ENCODE measurements at regions not wholly inside any gene's neighbourhood (a gene's known extent, or its start where the extent isn't known, plus 50 kb on each side); places are given as distances from the start of the nearest gene placed in this dataset.

- H3K56ac ChIP-seq (replicated peaks; ENCODE audit: insufficient read length, low read depth, low read length), result no peak overlapping the region
- no peak for FAIRE-seq
- no peak overlapping the region for H3K4me3 ChIP-seq (ENCODE audit: extremely low read depth in 1 of 4, insufficient read depth in 2 of 4, low read depth in 3 of 4, low read length in 4 of 4)
- no peak overlapping the region for H3K14ac ChIP-seq (ENCODE audit: insufficient read length)
- H3K23ac ChIP-seq (ENCODE audit: insufficient read length), result no peak overlapping the region
- no peak overlapping the region for H3K4me2 ChIP-seq (ENCODE audit: insufficient read depth in 1 of 2, low read depth in 2 of 2, low read length in 2 of 2)
- H4K8ac ChIP-seq (ENCODE audit: extremely low read depth, insufficient read depth, low read length), result no peak overlapping the region
- no peak overlapping the region for H2BK120ac ChIP-seq (replicated peaks; ENCODE audit: low read depth, low read length)
- POLR2A ChIA-PET (ENCODE audit: partially characterized antibody), result no interaction called here
- no peak overlapping the region for H4K5ac ChIP-seq (ENCODE audit: insufficient read length, low read depth, low read length)
- 91% methylated on average over 9 of the region's 9 CpGs; no CpG with 5 or more reads in 1 of the 2 experiments for WGBS, 2 experiments (ENCODE audit: extremely low coverage in 1 of 2, insufficient coverage in 1 of 2, insufficient read length in 1 of 2, insufficient replicate concordance in 2 of 2, low coverage in 1 of 2, low lambda C conversion rate in 2 of 2, missing lambda C conversion rate in 1 of 2)
- no peaks in the 10 kb centered on the region for H3K79me2 ChIP-seq (ENCODE audit: control insufficient read depth in 1 of 2, insufficient read depth in 2 of 2, low read length in 2 of 2)
- no peak for DNase-seq (ENCODE audit: low read depth in 1 of 2, low spot score in 2 of 2)
- H3K9ac ChIP-seq (replicated peaks in 1 of 4; ENCODE audit: extremely low read depth in 1 of 4, low read depth in 3 of 4, low read length in 3 of 4), result no peak overlapping the region
- H2BK12ac ChIP-seq (ENCODE audit: low read depth, low read length), result no peak overlapping the region
- CTCF ChIA-PET (ENCODE audit: partially characterized antibody), result interaction anchor here (0.8 to 1.2 kb wide), 2 partner anchors 7 to 10 kb away, joined by 3 read pairs; no protein-coding TSS in a partner anchor
- H3K18ac ChIP-seq (ENCODE audit: extremely low read depth, low read length), result no peak overlapping the region; the same call in 1 of the 2 replicates
- H3K4me1 ChIP-seq (replicated peaks in 1 of 4; ENCODE audit: control insufficient read depth in 3 of 4, insufficient read depth in 4 of 4, low read length in 3 of 4), result no peaks in the 10 kb centered on the region; a peak in 1 of 7 replicates
- H3K4ac ChIP-seq (replicated peaks; ENCODE audit: insufficient read length, low read depth, low read length), result no peak overlapping the region
- no peaks in the 10 kb centered on the region for H4K20me1 ChIP-seq (replicated peaks in 1 of 2; ENCODE audit: control insufficient read depth in 1 of 2, insufficient read depth in 2 of 2, low read length in 2 of 2)
- H4K91ac ChIP-seq (replicated peaks; ENCODE audit: insufficient read length, low read length), result no peak overlapping the region
- no peaks in the 10 kb centered on the region for H3K79me1 ChIP-seq (ENCODE audit: low read depth, low read length)
- H3K23me2 ChIP-seq (ENCODE audit: low read depth, low read length), result no peaks in the 10 kb centered on the region
- H2BK15ac ChIP-seq (ENCODE audit: low read length), result no peak overlapping the region
- no peak overlapping the region for H2BK5ac ChIP-seq (ENCODE audit: low read depth, low read length)
- H2AFZ ChIP-seq (ENCODE audit: low read length), result no peak overlapping the region
- H2BK20ac ChIP-seq (ENCODE audit: low read length), result 0 out of 2 replicates have a peak overlapping the region, but pooled peaks have one; percentile 41
- H3K9me3 ChIP-seq (ENCODE audit: insufficient read depth in 2 of 2, low read depth in 1 of 2, low read length in 1 of 2), result no peaks in the 10 kb centered on the region
- no peaks in the 10 kb centered on the region for H3K36me3 ChIP-seq (ENCODE audit: control insufficient read depth in 2 of 4, insufficient read depth in 4 of 4, low read length in 3 of 4)
- no peak overlapping the region for H2AK5ac ChIP-seq (ENCODE audit: low read depth, low read length)
- H3K27me3 ChIP-seq (replicated peaks in 1 of 4; ENCODE audit: control insufficient read depth in 3 of 4, extremely low read depth in 1 of 4, insufficient read depth in 3 of 4, low read length in 3 of 4), result no peaks in the 10 kb centered on the region
- no peak overlapping the region for H3K27ac ChIP-seq (ENCODE audit: low read depth, low read length)
- no peak for TF ChIP-seq MAFK (IDR thresholded peaks at IDR 0.05; ENCODE audit: low read depth, low read length)
- no peak for TF ChIP-seq KDM5A (IDR thresholded peaks at IDR 0.05; ENCODE audit: low read length)
- no peak for TF ChIP-seq GTF2F1 (IDR thresholded peaks at IDR 0.05; ENCODE audit: borderline replicate concordance, low read depth, low read length)
- TF ChIP-seq JUN (IDR thresholded peaks at IDR 0.05; ENCODE audit: low read depth, low read length), result no peak
- TF ChIP-seq POU5F1 (IDR thresholded peaks at IDR 0.05; ENCODE audit: low read depth, low read length), result no peak
- TF ChIP-seq SP1 (IDR thresholded peaks at IDR 0.05; ENCODE audit: low read depth, low read length), result no peak
- no peak for TF ChIP-seq TCF12 (IDR thresholded peaks at IDR 0.05; ENCODE audit: low read depth, low read length)
- no peak for TF ChIP-seq CHD2 (IDR thresholded peaks at IDR 0.05; ENCODE audit: low read length)
- TF ChIP-seq EZH2 (IDR thresholded peaks at IDR 0.05; ENCODE audit: low read depth, low read length, severe bottlenecking), result no peak
- TF ChIP-seq PHF8 (conservative IDR thresholded peaks at IDR 0.05; ENCODE audit: low read depth, low read length), result no peak
- TF ChIP-seq EGR1 (IDR thresholded peaks at IDR 0.05; ENCODE audit: borderline replicate concordance, low read depth, low read length), result no peak
- no peak for TF ChIP-seq ASH2L (IDR thresholded peaks at IDR 0.05; ENCODE audit: low read length)
Observed at GRCh38 chr2:47724221-47724981, 58.5 kb upstream of the MSH6 start.

All from H1 (cell line).